ENCODE measurements at regions not wholly inside any gene's neighbourhood (a gene's known extent, or its start where the extent isn't known, plus 50 kb on each side); places are given as distances from the start of the nearest gene placed in this dataset.

DNA sequence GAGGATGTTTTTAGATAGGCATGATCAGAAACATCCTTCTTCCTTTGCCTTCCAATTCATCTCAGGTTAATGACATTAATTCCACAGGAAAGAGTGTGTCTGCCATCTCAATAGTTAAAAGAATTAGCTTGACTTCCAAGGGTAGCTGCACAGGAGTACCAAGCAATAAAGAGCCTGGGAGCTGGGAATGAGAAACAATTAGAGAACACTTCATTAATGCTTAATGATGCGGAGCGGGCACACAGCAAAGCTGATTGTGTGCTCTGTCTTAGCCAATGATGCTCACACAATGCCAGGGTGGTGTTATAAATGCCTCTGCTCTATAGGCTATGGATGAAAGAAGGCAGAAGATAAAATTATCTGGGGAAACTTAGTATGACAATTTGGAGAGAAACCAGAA is 1052.5 kb upstream of the LCORL start:
- TF ChIP-seq, protein P1, sequence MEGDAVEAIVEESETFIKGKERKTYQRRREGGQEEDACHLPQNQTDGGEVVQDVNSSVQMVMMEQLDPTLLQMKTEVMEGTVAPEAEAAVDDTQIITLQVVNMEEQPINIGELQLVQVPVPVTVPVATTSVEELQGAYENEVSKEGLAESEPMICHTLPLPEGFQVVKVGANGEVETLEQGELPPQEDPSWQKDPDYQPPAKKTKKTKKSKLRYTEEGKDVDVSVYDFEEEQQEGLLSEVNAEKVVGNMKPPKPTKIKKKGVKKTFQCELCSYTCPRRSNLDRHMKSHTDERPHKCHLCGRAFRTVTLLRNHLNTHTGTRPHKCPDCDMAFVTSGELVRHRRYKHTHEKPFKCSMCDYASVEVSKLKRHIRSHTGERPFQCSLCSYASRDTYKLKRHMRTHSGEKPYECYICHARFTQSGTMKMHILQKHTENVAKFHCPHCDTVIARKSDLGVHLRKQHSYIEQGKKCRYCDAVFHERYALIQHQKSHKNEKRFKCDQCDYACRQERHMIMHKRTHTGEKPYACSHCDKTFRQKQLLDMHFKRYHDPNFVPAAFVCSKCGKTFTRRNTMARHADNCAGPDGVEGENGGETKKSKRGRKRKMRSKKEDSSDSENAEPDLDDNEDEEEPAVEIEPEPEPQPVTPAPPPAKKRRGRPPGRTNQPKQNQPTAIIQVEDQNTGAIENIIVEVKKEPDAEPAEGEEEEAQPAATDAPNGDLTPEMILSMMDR (conservative IDR thresholded peaks at IDR 0.05; ENCODE audit: low read length), result no peak
- no peak for TF ChIP-seq EZH2phosphoT487 (IDR thresholded peaks at IDR 0.05; ENCODE audit: borderline replicate concordance)

All from Loucy (cell line).